GM10266 (cell line): ENCODE measurements at regions not wholly inside any gene's neighbourhood (a gene's known extent, or its start where the extent isn't known, plus 50 kb on each side); places are given as distances from the start of the nearest gene placed in this dataset.

Experiments used
- DNase-seq: peaks from one replicate; pipeline ENCODE4 v3.0.0; 2012; ENCODE audit errors: extremely low spot score
- TF ChIP-seq, protein P1 (sequence below): IDR thresholded peaks from 2 replicates; pipeline ENCODE4 v1.5.1; 2012; ENCODE audit warnings: mild to moderate bottlenecking, low read depth; ENCODE audit not compliant: control insufficient read depth, insufficient read depth; ENCODE audit errors: missing control alignments

DNA sequence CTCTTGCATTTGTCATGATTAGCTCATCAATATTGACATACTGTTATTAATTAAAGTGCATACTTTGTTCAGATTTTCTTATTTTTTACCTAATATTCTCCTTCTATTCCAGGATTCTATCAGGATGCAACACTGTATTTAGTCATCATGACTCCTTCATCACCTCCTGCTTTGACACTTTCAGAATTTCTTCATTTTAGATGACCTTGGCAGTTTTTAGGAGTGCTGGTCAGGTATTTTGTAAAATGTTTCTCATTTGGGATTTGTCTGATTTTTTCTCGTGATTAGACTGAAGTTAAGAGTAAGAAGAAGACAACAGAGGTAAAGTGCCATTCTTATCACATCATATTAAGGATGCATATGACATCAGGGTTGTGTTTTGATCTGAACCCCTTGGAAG is 167.0 kb upstream of the FOXG1 start:
- no peak for DNase-seq

DNA sequence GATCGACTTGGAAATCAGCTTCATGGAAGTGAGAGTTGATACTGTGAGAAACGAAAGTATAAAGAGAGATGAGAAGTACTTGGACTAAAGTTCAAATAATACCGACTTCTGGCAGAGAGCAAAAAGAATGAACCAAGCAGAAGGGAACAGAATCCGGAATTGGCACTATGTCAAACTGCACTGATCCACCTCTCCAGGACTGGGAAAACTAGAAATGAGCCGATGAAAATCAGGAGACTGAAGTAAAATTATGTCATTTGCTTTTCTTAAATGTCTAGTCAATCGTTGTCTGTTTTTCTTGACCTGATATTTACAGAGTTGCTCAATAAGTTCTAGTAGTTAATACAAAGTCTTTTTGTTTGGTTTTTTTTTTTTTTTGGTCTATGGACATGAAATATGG is 163.0 kb upstream of the FOXG1 start:
- DNase-seq, result no peak
- TF ChIP-seq, protein P1, sequence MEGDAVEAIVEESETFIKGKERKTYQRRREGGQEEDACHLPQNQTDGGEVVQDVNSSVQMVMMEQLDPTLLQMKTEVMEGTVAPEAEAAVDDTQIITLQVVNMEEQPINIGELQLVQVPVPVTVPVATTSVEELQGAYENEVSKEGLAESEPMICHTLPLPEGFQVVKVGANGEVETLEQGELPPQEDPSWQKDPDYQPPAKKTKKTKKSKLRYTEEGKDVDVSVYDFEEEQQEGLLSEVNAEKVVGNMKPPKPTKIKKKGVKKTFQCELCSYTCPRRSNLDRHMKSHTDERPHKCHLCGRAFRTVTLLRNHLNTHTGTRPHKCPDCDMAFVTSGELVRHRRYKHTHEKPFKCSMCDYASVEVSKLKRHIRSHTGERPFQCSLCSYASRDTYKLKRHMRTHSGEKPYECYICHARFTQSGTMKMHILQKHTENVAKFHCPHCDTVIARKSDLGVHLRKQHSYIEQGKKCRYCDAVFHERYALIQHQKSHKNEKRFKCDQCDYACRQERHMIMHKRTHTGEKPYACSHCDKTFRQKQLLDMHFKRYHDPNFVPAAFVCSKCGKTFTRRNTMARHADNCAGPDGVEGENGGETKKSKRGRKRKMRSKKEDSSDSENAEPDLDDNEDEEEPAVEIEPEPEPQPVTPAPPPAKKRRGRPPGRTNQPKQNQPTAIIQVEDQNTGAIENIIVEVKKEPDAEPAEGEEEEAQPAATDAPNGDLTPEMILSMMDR, result no peak

More for the DNA sequence above, 167.0 kb upstream of the FOXG1 start:
- TF ChIP-seq, protein P1, result no peak

DNA sequence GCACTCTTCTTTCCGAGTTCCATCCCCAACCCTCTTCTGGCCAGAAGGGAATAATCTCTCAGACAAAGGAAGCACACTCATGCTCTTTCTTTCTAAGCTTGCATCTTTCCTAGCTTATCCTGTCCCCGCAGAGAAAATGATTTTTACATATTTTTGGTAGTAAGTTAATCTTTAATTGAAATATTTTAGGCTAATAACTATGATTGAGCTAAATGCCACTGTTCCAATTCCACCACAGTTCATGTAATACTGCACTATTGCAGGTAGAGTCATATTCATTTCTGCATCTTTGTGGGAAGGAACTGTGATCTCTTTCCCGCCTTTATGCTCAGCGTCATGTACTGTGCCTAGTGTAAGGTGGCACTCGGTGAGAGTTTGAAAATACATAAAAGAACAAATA is 158.9 kb upstream of the FOXG1 start:
- DNase-seq, result no peak
- TF ChIP-seq, protein P1, result no peak

DNA sequence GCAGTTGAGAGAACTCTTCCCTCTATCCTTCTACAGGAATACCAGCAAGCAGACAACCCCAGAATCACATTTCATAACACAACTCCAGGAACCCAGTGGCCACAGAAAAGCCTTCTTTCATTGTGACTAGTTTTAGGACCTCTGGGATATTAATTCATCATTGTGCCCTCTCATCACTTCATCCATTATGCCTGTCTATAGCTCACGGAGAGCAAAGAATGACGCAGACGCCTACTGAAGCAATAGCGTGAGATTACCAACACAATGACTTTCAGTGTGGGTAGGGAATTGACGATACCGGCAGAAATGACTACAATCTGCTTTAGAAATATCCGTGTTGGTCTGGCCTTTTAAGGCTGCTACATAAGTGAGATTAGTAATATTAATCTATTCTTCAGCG is 158.1 kb upstream of the FOXG1 start:
- no peak for DNase-seq
- TF ChIP-seq, protein P1, result no peak

DNA sequence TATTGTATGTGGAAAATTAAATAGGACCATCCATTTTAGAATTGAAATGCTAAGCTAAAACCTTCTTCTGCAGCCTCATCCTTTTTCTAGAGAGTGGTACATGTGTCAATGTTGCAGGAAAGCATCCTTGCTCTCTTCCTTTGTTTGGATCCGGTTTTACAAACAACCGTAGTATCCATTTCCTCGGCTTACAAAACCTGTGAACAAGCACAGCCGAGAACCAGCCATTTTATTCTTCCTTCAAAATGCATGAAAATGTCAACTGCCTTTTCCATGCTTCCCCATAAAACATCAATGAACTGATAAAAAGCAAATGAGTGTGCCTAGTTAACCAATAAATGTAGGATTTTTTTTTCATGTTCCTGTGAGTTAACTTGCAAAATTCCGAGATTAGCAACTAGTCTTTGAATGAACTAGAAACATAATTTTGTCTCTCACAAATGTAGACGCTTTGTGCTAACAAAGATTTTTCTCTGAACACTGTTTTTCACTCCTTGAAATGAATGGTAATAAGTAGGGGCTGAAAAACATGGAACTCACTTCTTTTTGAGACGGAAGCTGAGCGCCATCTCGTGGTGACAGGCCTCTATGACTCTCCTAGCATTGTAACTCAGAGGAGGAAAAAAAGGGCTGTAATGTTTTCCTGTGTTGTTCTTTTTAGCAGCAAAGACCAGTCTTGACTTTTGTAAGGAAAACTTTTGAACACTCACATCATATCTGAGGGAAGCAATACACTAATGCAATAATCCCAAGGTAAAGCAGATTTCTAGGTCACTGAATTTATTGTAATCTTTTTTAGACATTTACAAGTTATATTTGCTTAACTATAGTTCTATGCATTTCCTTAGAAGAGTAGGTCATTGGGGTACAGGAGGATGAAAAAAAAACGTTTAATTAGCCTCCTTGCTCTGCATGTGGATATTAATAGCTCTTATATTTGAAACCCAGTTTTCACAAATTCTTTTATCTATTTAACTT is 157.4 kb upstream of the FOXG1 start:
- DNase-seq, result peak; percentile 3
- TF ChIP-seq, protein P1, result peak; percentile 68

DNA sequence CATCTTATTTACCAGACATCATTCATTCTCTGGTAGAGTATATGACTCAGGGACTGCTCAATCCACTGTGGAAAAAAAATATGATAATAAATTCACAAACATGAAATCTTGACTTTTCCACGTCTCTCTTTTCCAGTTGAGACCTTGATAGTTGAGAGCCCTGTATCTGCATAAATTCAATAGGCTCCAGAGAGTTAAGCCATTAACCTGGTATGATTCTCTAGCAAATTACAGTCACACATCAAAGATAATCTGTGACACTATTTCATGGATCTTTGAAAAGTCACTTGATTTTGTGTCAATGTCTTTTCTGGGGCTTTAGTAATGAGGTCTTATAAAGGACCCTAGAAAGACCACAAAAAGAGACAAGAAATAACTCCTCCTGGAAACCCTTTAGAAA is 154.2 kb upstream of the FOXG1 start:
- DNase-seq, result no peak
- TF ChIP-seq, protein P1, result no peak

DNA sequence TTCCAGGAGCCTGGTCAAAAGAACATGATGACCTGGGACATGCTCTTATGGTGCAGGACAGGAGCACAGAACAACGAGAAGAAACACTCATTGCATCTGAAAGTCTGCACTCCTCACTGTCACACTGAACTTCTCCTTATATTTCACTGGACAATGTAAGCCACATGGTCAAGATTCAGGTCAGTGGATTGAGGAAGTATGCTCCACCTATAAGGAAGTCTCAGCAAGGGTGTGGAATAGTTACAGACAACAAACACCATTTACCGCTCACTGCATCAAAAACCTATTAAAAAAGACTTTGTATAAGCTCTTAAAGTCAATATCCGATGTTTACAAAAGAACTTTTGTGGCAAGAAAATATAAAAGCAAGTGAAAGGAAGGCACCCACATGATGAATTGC is 153.1 kb upstream of the FOXG1 start:
- TF ChIP-seq, protein P1, result no peak
- DNase-seq, result no peak
